Thyroid gland (tissue), 4 donors: ENCODE measurements at regions not wholly inside any gene's neighbourhood (a gene's known extent, or its start where the extent isn't known, plus 50 kb on each side); places are given as distances from the start of the nearest gene placed in this dataset.

Experiments used
- CTCF ChIP-seq, 6 experiments: fragments of 200-600 bp in 3 of 6; fragments of 450-650 bp in 3 of 6; sonication (generic) in 3 of 6; IDR thresholded peaks; one replicate each; pipeline ENCODE4 v1.5.1; 2016 to 2019; ENCODE audit warnings: antibody characterized with exemption in 6 of 6, mild to moderate bottlenecking in 2 of 6, inconsistent platforms in 1 of 6, moderate library complexity in 1 of 6
- POLR2A ChIP-seq, 2 donors: fragments of 450-650 bp; IDR thresholded peaks; one replicate each; pipeline ENCODE4 v1.6.1; 2017; ENCODE audit warnings: antibody characterized with exemption in 2 of 2, mild to moderate bottlenecking in 2 of 2, moderate library complexity in 1 of 2

GRCh38 chr1:114270718-114271117 lies 117.0 kb upstream of the SYT6 start:
- TF ChIP-seq CTCF (IDR thresholded peaks at IDR 0.05) (no peak), POLR2A (IDR thresholded peaks at IDR 0.05) (no peak)
